ENCODE measurements at regions not wholly inside any gene's neighbourhood (a gene's known extent, or its start where the extent isn't known, plus 50 kb on each side); places are given as distances from the start of the nearest gene placed in this dataset.

DNA sequence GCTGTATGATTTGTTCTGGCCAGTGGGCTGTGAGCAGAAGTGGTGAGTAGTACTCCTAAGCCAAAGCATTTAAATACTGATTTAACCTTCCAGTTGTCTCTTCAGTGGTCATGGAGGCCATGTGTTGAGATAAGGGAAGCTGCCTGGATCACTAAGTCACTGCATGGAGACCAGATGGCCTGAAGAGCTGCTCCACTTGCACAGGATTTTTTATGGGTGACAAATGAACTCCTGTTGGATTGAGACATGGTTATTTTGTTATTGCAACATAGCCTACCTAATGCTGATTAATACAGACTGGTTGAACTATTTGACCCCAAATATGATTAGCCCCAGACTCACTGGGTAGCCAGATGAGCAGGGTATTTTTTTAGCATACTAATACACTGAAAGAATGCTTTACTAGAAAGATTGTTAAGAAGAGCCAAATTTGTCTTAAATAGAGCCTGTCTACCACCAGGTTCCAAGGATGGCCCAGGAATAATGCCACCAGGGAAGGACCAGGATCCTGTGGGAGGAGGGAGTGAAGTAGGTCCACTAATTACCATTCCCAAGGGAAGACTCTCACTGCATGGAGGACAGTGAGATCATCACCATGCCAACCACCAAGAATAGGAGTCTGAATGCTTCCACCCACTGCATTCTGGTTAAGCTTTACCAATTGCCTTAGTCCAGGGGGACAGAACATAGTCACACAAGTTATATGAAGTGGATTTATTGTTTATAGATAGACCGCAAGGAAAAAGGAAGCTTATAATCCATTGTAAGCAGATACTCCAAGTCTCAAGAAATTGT is 187.4 kb upstream of the IRX6 start:
- TF ChIP-seq, protein P1, sequence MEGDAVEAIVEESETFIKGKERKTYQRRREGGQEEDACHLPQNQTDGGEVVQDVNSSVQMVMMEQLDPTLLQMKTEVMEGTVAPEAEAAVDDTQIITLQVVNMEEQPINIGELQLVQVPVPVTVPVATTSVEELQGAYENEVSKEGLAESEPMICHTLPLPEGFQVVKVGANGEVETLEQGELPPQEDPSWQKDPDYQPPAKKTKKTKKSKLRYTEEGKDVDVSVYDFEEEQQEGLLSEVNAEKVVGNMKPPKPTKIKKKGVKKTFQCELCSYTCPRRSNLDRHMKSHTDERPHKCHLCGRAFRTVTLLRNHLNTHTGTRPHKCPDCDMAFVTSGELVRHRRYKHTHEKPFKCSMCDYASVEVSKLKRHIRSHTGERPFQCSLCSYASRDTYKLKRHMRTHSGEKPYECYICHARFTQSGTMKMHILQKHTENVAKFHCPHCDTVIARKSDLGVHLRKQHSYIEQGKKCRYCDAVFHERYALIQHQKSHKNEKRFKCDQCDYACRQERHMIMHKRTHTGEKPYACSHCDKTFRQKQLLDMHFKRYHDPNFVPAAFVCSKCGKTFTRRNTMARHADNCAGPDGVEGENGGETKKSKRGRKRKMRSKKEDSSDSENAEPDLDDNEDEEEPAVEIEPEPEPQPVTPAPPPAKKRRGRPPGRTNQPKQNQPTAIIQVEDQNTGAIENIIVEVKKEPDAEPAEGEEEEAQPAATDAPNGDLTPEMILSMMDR (IDR thresholded peaks at IDR 0.05; ENCODE audit: poor library complexity) = no peak
- TF ChIP-seq EZH2 (IDR thresholded peaks at IDR 0.05; ENCODE audit: borderline replicate concordance) = no peak
